GM23338 (cell line): ENCODE measurements at regions not wholly inside any gene's neighbourhood (a gene's known extent, or its start where the extent isn't known, plus 50 kb on each side); places are given as distances from the start of the nearest gene placed in this dataset.

ENCODE experiments used
- ATAC-seq: fragments of 200-7000 bp; cut with Tn5 transposase; 3 replicates; pipeline ENCODE4 v1.9.1; 2020
- DNase-seq: peaks from one replicate; pipeline ENCODE4 v3.0.0-alpha.2; 2015; ENCODE audit warnings: low spot score
- H2AFZ ChIP-seq: fragments of 200-600 bp; sonication (generic); 2 replicates; pipeline ENCODE4 v1.8.0; 2016; ENCODE audit warnings: antibody characterized with exemption, mild to moderate bottlenecking, moderate library complexity
- H3F3A ChIP-seq: fragments of 200-600 bp; sonication (generic); replicated peaks from 2 replicates; pipeline ENCODE4 v1.8.0; 2017; ENCODE audit warnings: antibody characterized with exemption, mixed run types, low read depth
- H3K27ac ChIP-seq: fragments of 200-600 bp; sonication (generic); 2 replicates; pipeline ENCODE4 v1.6.1; 2016; ENCODE audit warnings: low read depth
- H3K27me3 ChIP-seq: fragments of 200-600 bp; sonication (generic); 2 replicates; pipeline ENCODE4 v1.8.0; 2016; ENCODE audit warnings: mild to moderate bottlenecking, mixed run types, moderate library complexity; ENCODE audit not compliant: insufficient read depth
- H3K36me3 ChIP-seq: fragments of 200-600 bp; sonication (generic); 2 replicates; pipeline ENCODE4 v1.8.0; 2016; ENCODE audit warnings: mild to moderate bottlenecking; ENCODE audit not compliant: insufficient read depth
- H3K4me1 ChIP-seq: fragments of 200-600 bp; sonication (generic); 2 replicates; pipeline ENCODE4 v1.8.0; 2016; ENCODE audit warnings: mild to moderate bottlenecking, moderate library complexity; ENCODE audit not compliant: insufficient read depth
- H3K4me2 ChIP-seq: fragments of 200-600 bp; sonication (generic); 2 replicates; pipeline ENCODE4 v1.7.1; 2017; ENCODE audit warnings: mixed run types
- H3K4me3 ChIP-seq: fragments of 200-600 bp; sonication (generic); 2 replicates; pipeline ENCODE4 v1.6.1; 2016; ENCODE audit warnings: mixed run types
- H3K79me2 ChIP-seq: fragments of 200-600 bp; sonication (generic); replicated peaks from 2 replicates; pipeline ENCODE4 v1.8.0; 2017; ENCODE audit warnings: mild to moderate bottlenecking; ENCODE audit not compliant: insufficient read depth
- H3K9me2 ChIP-seq: fragments of 200-600 bp; sonication (generic); 2 replicates; pipeline ENCODE4 v1.8.0; 2017; ENCODE audit not compliant: insufficient read depth
- H4K20me1 ChIP-seq: fragments of 200-600 bp; sonication (generic); replicated peaks from 2 replicates; pipeline ENCODE4 v1.8.0; 2017; ENCODE audit warnings: mild to moderate bottlenecking; ENCODE audit not compliant: insufficient read depth
- H3K27ac Mint-ChIP-seq: 2 replicates; pipeline ENCODE4 v1.8.0; 2020; ENCODE audit warnings: inconsistent platforms, mild to moderate bottlenecking, moderate library complexity, mixed read lengths
- H3K27me3 Mint-ChIP-seq: 3 replicates; pipeline ENCODE4 v1.8.0; 2022; ENCODE audit warnings: low read depth, mild to moderate bottlenecking, moderate library complexity, mixed read lengths, inconsistent platforms; ENCODE audit not compliant: insufficient read depth, poor library complexity
- H3K36me3 Mint-ChIP-seq: 3 replicates; pipeline ENCODE4 v1.8.0; 2021; ENCODE audit warnings: low read depth, mild to moderate bottlenecking, inconsistent platforms, moderate library complexity, mixed read lengths
- H3K4me1 Mint-ChIP-seq: 3 replicates; pipeline ENCODE4 v1.8.0; 2020; ENCODE audit warnings: mild to moderate bottlenecking, inconsistent platforms, mixed read lengths
- H3K4me3 Mint-ChIP-seq: 3 replicates; pipeline ENCODE4 v1.8.0; 2021; ENCODE audit warnings: moderate library complexity, mild to moderate bottlenecking, inconsistent platforms, mixed read lengths
- H3K9me3 Mint-ChIP-seq: 3 replicates; pipeline ENCODE4 v1.8.0; 2020; ENCODE audit warnings: moderate library complexity, mild to moderate bottlenecking, inconsistent platforms, mixed read lengths
- CREB1 ChIP-seq: fragments of 250-450 bp; sonication (Bioruptor Pico); IDR thresholded peaks from 2 replicates; pipeline ENCODE4 v1.5.0; 2020; ENCODE audit warnings: low read depth, mild to moderate bottlenecking, moderate library complexity
- EZH2phosphoT487 ChIP-seq: fragments of 200-600 bp; sonication (generic); IDR thresholded peaks from one replicate; pipeline ENCODE4 v1.8.1; 2018; ENCODE audit warnings: antibody characterized with exemption; ENCODE audit not compliant: unreplicated experiment
- JUNB ChIP-seq: IDR thresholded peaks from one replicate; pipeline ENCODE4 v1.6.1; 2016; ENCODE audit warnings: antibody characterized with exemption; ENCODE audit not compliant: unreplicated experiment
- POLR2AphosphoS5 ChIP-seq: IDR thresholded peaks from 2 replicates; pipeline ENCODE4 v1.6.1; 2016; ENCODE audit warnings: antibody characterized with exemption, low read depth
- STAT1 ChIP-seq: IDR thresholded peaks from one replicate; pipeline ENCODE4 v1.6.1; 2016; ENCODE audit warnings: antibody characterized with exemption; ENCODE audit not compliant: unreplicated experiment
- TF ChIP-seq, protein P1 (sequence below), 2 experiments: fragments of 200-600 bp in 1 of 2; sonication (generic) in 1 of 2; conservative IDR thresholded peaks; 2 replicates each; pipeline versions ENCODE4 v1.5.1 to v1.6.1; 2016 to 2017; ENCODE audit warnings: antibody characterized with exemption in 2 of 2, low read depth in 2 of 2, mild to moderate bottlenecking in 2 of 2, moderate library complexity in 1 of 2
- TF ChIP-seq, protein P2 (sequence below): IDR thresholded peaks from one replicate; pipeline ENCODE4 v1.6.1; 2018; ENCODE audit warnings: antibody characterized with exemption; ENCODE audit not compliant: unreplicated experiment
- TF ChIP-seq, protein P3 (sequence below): IDR thresholded peaks from 2 replicates; pipeline ENCODE4 v1.6.1; 2016; ENCODE audit warnings: antibody characterized with exemption
- TF ChIP-seq, protein P4 (sequence below): fragments of 250-450 bp; sonication (Bioruptor Pico); IDR thresholded peaks from 2 replicates; pipeline ENCODE4 v1.5.0; 2020; ENCODE audit warnings: mild to moderate bottlenecking, moderate library complexity

DNA sequence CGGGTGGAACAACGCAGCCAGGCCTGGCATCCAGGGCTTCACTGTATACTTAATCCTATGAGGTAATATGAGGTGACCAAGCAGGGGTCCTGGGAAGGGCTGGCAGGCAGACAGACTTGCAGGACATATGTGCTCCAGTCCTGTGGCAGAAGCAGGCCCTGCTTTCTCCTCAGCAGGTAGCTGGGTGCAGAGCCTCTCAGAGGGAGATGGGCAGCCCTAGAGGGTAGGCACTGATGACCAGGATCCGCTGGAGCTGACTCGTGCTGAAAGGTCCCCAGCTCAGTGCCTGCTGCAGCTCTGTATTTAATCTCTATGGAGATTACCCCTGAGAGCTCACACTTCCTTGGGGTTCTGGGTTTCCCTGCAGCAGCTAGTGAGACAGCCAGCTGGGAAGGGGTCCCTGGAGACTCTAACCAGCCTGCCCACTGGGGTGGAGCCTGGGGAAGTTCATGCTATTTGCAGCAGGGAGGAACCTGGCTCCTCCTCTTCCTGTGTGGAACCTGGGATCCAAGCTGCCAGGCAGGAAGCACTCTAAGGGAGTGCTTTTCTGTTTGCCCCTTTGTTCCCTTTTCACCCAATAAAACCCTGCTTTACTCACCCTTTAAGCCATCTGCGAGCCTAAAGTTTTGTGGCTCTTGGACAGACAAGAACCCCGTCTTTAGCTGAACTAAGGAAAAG is 339.2 kb downstream of the DCAF12L2 start (continued):
- TF ChIP-seq, protein P1, sequence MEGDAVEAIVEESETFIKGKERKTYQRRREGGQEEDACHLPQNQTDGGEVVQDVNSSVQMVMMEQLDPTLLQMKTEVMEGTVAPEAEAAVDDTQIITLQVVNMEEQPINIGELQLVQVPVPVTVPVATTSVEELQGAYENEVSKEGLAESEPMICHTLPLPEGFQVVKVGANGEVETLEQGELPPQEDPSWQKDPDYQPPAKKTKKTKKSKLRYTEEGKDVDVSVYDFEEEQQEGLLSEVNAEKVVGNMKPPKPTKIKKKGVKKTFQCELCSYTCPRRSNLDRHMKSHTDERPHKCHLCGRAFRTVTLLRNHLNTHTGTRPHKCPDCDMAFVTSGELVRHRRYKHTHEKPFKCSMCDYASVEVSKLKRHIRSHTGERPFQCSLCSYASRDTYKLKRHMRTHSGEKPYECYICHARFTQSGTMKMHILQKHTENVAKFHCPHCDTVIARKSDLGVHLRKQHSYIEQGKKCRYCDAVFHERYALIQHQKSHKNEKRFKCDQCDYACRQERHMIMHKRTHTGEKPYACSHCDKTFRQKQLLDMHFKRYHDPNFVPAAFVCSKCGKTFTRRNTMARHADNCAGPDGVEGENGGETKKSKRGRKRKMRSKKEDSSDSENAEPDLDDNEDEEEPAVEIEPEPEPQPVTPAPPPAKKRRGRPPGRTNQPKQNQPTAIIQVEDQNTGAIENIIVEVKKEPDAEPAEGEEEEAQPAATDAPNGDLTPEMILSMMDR (conservative IDR thresholded peaks at IDR 0.05; ENCODE audit: low read depth in 2 of 2): no peak
- TF ChIP-seq, protein P2, sequence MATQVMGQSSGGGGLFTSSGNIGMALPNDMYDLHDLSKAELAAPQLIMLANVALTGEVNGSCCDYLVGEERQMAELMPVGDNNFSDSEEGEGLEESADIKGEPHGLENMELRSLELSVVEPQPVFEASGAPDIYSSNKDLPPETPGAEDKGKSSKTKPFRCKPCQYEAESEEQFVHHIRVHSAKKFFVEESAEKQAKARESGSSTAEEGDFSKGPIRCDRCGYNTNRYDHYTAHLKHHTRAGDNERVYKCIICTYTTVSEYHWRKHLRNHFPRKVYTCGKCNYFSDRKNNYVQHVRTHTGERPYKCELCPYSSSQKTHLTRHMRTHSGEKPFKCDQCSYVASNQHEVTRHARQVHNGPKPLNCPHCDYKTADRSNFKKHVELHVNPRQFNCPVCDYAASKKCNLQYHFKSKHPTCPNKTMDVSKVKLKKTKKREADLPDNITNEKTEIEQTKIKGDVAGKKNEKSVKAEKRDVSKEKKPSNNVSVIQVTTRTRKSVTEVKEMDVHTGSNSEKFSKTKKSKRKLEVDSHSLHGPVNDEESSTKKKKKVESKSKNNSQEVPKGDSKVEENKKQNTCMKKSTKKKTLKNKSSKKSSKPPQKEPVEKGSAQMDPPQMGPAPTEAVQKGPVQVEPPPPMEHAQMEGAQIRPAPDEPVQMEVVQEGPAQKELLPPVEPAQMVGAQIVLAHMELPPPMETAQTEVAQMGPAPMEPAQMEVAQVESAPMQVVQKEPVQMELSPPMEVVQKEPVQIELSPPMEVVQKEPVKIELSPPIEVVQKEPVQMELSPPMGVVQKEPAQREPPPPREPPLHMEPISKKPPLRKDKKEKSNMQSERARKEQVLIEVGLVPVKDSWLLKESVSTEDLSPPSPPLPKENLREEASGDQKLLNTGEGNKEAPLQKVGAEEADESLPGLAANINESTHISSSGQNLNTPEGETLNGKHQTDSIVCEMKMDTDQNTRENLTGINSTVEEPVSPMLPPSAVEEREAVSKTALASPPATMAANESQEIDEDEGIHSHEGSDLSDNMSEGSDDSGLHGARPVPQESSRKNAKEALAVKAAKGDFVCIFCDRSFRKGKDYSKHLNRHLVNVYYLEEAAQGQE: no peak
- no peak for TF ChIP-seq EZH2phosphoT487

DNA sequence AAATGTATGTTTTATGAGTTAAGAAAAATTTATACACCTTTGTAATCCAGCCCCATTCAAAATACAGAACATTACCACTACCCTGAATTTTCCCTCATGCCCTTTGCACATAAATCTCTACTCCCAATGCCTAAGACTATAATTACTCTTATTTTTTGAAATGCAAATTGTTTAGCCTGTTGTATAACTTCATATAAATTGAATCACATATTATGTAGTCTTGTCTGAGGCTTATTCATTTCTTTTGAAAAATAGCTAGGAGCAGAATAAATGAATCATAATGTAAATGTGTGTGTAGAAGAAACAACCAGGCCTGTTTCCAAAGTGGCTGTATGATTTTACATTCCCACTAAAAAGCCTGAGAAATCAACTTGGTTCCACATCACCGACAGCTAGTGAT is 319.8 kb downstream of the DCAF12L2 start:
- H3K36me3 Mint-ChIP-seq: no peaks in the 10 kb centered on the region
- ATAC-seq: no peak
- H3K9me2 ChIP-seq: no peaks in the 10 kb centered on the region
- no peaks in the 10 kb centered on the region for H3K36me3 ChIP-seq
- no peaks in the 10 kb centered on the region for H3K27me3 ChIP-seq
- H3K4me3 Mint-ChIP-seq: no peak overlapping the region
- no peaks in the 10 kb centered on the region for H3F3A ChIP-seq
- DNase-seq: no peak
- H3K27me3 Mint-ChIP-seq: no peaks in the 10 kb centered on the region
- no peak overlapping the region for H3K4me3 ChIP-seq
- no peaks in the 10 kb centered on the region for H3K79me2 ChIP-seq
- no peaks in the 10 kb centered on the region for H4K20me1 ChIP-seq
- no peak overlapping the region for H3K27ac Mint-ChIP-seq
- H3K4me2 ChIP-seq: no peak overlapping the region
- no peaks in the 10 kb centered on the region for H3K9me3 Mint-ChIP-seq
- H3K4me1 Mint-ChIP-seq: no peaks in the 10 kb centered on the region
- no peak overlapping the region for H2AFZ ChIP-seq
- H3K4me1 ChIP-seq: no peaks in the 10 kb centered on the region
- H3K27ac ChIP-seq: no peak overlapping the region
- TF ChIP-seq JUNB (no peak), POLR2AphosphoS5 (no peak), CREB1 (CRISPR knock-in tag) (no peak), STAT1 (no peak), EZH2phosphoT487 (no peak)
- TF ChIP-seq, protein P3, sequence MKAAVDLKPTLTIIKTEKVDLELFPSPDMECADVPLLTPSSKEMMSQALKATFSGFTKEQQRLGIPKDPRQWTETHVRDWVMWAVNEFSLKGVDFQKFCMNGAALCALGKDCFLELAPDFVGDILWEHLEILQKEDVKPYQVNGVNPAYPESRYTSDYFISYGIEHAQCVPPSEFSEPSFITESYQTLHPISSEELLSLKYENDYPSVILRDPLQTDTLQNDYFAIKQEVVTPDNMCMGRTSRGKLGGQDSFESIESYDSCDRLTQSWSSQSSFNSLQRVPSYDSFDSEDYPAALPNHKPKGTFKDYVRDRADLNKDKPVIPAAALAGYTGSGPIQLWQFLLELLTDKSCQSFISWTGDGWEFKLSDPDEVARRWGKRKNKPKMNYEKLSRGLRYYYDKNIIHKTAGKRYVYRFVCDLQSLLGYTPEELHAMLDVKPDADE: no peak
- TF ChIP-seq, protein P4, sequence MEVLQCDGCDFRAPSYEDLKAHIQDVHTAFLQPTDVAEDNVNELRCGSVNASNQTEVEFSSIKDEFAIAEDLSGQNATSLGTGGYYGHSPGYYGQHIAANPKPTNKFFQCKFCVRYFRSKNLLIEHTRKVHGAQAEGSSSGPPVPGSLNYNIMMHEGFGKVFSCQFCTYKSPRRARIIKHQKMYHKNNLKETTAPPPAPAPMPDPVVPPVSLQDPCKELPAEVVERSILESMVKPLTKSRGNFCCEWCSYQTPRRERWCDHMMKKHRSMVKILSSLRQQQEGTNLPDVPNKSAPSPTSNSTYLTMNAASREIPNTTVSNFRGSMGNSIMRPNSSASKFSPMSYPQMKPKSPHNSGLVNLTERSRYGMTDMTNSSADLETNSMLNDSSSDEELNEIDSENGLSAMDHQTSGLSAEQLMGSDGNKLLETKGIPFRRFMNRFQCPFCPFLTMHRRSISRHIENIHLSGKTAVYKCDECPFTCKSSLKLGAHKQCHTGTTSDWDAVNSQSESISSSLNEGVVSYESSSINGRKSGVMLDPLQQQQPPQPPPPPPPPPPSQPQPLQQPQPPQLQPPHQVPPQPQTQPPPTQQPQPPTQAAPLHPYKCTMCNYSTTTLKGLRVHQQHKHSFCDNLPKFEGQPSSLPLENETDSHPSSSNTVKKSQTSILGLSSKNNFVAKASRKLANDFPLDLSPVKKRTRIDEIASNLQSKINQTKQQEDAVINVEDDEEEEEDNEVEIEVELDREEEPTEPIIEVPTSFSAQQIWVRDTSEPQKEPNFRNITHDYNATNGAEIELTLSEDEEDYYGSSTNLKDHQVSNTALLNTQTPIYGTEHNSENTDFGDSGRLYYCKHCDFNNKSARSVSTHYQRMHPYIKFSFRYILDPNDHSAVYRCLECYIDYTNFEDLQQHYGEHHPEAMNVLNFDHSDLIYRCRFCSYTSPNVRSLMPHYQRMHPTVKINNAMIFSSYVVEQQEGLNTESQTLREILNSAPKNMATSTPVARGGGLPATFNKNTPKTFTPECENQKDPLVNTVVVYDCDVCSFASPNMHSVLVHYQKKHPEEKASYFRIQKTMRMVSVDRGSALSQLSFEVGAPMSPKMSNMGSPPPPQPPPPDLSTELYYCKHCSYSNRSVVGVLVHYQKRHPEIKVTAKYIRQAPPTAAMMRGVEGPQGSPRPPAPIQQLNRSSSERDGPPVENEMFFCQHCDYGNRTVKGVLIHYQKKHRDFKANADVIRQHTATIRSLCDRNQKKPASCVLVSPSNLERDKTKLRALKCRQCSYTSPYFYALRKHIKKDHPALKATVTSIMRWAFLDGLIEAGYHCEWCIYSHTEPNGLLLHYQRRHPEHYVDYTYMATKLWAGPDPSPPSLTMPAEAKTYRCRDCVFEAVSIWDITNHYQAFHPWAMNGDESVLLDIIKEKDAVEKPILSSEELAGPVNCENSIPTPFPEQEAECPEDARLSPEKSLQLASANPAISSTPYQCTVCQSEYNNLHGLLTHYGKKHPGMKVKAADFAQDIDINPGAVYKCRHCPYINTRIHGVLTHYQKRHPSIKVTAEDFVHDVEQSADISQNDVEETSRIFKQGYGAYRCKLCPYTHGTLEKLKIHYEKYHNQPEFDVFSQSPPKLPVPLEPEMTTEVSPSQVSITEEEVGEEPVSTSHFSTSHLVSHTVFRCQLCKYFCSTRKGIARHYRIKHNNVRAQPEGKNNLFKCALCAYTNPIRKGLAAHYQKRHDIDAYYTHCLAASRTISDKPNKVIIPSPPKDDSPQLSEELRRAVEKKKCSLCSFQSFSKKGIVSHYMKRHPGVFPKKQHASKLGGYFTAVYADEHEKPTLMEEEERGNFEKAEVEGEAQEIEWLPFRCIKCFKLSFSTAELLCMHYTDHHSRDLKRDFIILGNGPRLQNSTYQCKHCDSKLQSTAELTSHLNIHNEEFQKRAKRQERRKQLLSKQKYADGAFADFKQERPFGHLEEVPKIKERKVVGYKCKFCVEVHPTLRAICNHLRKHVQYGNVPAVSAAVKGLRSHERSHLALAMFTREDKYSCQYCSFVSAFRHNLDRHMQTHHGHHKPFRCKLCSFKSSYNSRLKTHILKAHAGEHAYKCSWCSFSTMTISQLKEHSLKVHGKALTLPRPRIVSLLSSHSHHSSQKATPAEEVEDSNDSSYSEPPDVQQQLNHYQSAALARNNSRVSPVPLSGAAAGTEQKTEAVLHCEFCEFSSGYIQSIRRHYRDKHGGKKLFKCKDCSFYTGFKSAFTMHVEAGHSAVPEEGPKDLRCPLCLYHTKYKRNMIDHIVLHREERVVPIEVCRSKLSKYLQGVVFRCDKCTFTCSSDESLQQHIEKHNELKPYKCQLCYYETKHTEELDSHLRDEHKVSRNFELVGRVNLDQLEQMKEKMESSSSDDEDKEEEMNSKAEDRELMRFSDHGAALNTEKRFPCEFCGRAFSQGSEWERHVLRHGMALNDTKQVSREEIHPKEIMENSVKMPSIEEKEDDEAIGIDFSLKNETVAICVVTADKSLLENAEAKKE (CRISPR knock-in tag): no peak
- TF ChIP-seq, protein P1 (conservative IDR thresholded peaks at IDR 0.05; ENCODE audit: low read depth in 2 of 2): no peak
